IPS-18a (cell line): ENCODE measurements at regions not wholly inside any gene's neighbourhood (a gene's known extent, or its start where the extent isn't known, plus 50 kb on each side); places are given as distances from the start of the nearest gene placed in this dataset.

Experiments
- H3K27ac ChIP-seq: one replicate; pipeline ENCODE4 v1.5.1; 2013; ENCODE audit warnings: low read length
- H3K27me3 ChIP-seq: one replicate; pipeline ENCODE4 v1.6.1; 2013; ENCODE audit warnings: mild to moderate bottlenecking, low read length; ENCODE audit not compliant: control insufficient read depth, insufficient read depth
- H3K36me3 ChIP-seq: one replicate; pipeline ENCODE4 v1.6.1; 2013; ENCODE audit warnings: low read depth, low read length; ENCODE audit not compliant: control insufficient read depth
- H3K4me1 ChIP-seq: one replicate; pipeline ENCODE4 v1.6.1; 2013; ENCODE audit warnings: low read depth, low read length; ENCODE audit not compliant: control insufficient read depth
- H3K4me3 ChIP-seq: one replicate; pipeline ENCODE4 v1.5.1; 2013; ENCODE audit warnings: low read length
- H3K9ac ChIP-seq: one replicate; pipeline ENCODE4 v1.6.1; 2013; ENCODE audit warnings: mild to moderate bottlenecking, low read length, moderate library complexity
- H3K9me3 ChIP-seq: one replicate; pipeline ENCODE4 v1.6.1; 2013; ENCODE audit warnings: low read depth, low read length; ENCODE audit not compliant: control insufficient read depth

GRCh38 chr1:168803806-168804510 lies 75.0 kb upstream of the DPT start:
- H3K4me3 ChIP-seq = no peak overlapping the region
- H3K27me3 ChIP-seq = no peaks in the 10 kb centered on the region
- no peak overlapping the region for H3K9ac ChIP-seq
- H3K9me3 ChIP-seq = no peaks in the 10 kb centered on the region
- H3K36me3 ChIP-seq = no peaks in the 10 kb centered on the region
- H3K4me1 ChIP-seq = peaks cover 15% of the 10 kb centered on the region
- H3K27ac ChIP-seq = no peak overlapping the region

- Histone ChIP-seq H3K4me3 (no peak overlapping the region), H3K27ac (no peak overlapping the region), H3K9me3 (no peaks in the 10 kb centered on the region), H3K27me3 (no peaks in the 10 kb centered on the region), H3K9ac (no peak overlapping the region), H3K4me1 (peaks cover 7% of the 10 kb centered on the region), H3K36me3 (no peaks in the 10 kb centered on the region)
Observed at GRCh38 chr1:168806952-168807351, 77.9 kb upstream of the DPT start.

GRCh38 chr1:168811176-168811575 lies 82.2 kb upstream of the DPT start:
- no peak overlapping the region for H3K4me3 ChIP-seq
- no peaks in the 10 kb centered on the region for H3K9me3 ChIP-seq
- no peaks in the 10 kb centered on the region for H3K36me3 ChIP-seq

GRCh38 chr1:168819668-168820067 lies 90.7 kb upstream of the DPT start:
- Histone ChIP-seq H3K4me1 (no peaks in the 10 kb centered on the region), H3K9me3 (no peaks in the 10 kb centered on the region), H3K27me3 (no peaks in the 10 kb centered on the region), H3K27ac (no peak overlapping the region), H3K36me3 (no peaks in the 10 kb centered on the region), H3K4me3 (no peak overlapping the region), H3K9ac (no peak overlapping the region)

More at GRCh38 chr1:168811176-168811575, 82.2 kb upstream of the DPT start:
- Histone ChIP-seq H3K9ac (no peak overlapping the region), H3K27ac (no peak overlapping the region), H3K4me1 (no peaks in the 10 kb centered on the region), H3K27me3 (no peaks in the 10 kb centered on the region)

- Histone ChIP-seq H3K36me3 (no peaks in the 10 kb centered on the region), H3K27ac (no peak overlapping the region), H3K4me3 (no peak overlapping the region), H3K9me3 (no peaks in the 10 kb centered on the region), H3K4me1 (no peaks in the 10 kb centered on the region), H3K9ac (no peak overlapping the region), H3K27me3 (no peaks in the 10 kb centered on the region)
Observed at GRCh38 chr1:168821434-168821833, 92.4 kb upstream of the DPT start.

GRCh38 chr1:168822911-168823310 lies 93.9 kb upstream of the DPT start:
- H3K9ac ChIP-seq = no peak overlapping the region
- no peaks in the 10 kb centered on the region for H3K27me3 ChIP-seq
- H3K4me3 ChIP-seq = no peak overlapping the region
- no peaks in the 10 kb centered on the region for H3K4me1 ChIP-seq
- no peaks in the 10 kb centered on the region for H3K36me3 ChIP-seq
- H3K27ac ChIP-seq = no peak overlapping the region
- no peaks in the 10 kb centered on the region for H3K9me3 ChIP-seq

- no peaks in the 10 kb centered on the region for H3K36me3 ChIP-seq
- peaks cover 5% of the 10 kb centered on the region for H3K4me1 ChIP-seq
- H3K27ac ChIP-seq = no peak overlapping the region
- H3K9ac ChIP-seq = no peak overlapping the region
- H3K9me3 ChIP-seq = no peaks in the 10 kb centered on the region
- H3K4me3 ChIP-seq = no peak overlapping the region
- H3K27me3 ChIP-seq = no peaks in the 10 kb centered on the region
Observed at GRCh38 chr1:168823988-168824387, 95.0 kb upstream of the DPT start.

GRCh38 chr1:168824418-168825065 lies 95.5 kb upstream of the DPT start:
- Histone ChIP-seq H3K27ac (no peak overlapping the region), H3K27me3 (no peaks in the 10 kb centered on the region), H3K4me3 (no peak overlapping the region), H3K36me3 (no peaks in the 10 kb centered on the region), H3K9ac (no peak overlapping the region), H3K9me3 (no peaks in the 10 kb centered on the region), H3K4me1 (peaks cover 8% of the 10 kb centered on the region)

GRCh38 chr1:168825129-168825528 lies 96.1 kb upstream of the DPT start:
- Histone ChIP-seq H3K9me3 (no peaks in the 10 kb centered on the region), H3K27me3 (no peaks in the 10 kb centered on the region), H3K36me3 (no peaks in the 10 kb centered on the region), H3K4me1 (peaks cover 8% of the 10 kb centered on the region), H3K4me3 (no peak overlapping the region), H3K27ac (no peak overlapping the region), H3K9ac (no peak overlapping the region)

- H3K9me3 ChIP-seq = no peaks in the 10 kb centered on the region
- H3K36me3 ChIP-seq = no peaks in the 10 kb centered on the region
- H3K9ac ChIP-seq = no peak overlapping the region
- no peaks in the 10 kb centered on the region for H3K27me3 ChIP-seq
- no peak overlapping the region for H3K4me3 ChIP-seq
- H3K27ac ChIP-seq = no peak overlapping the region
- H3K4me1 ChIP-seq = peaks cover 8% of the 10 kb centered on the region
Observed at GRCh38 chr1:168825820-168826219, 96.8 kb upstream of the DPT start.

- no peak overlapping the region for H3K4me3 ChIP-seq
- H3K36me3 ChIP-seq = no peaks in the 10 kb centered on the region
- no peak overlapping the region for H3K27ac ChIP-seq
Observed at GRCh38 chr1:168826269-168826668, 97.3 kb upstream of the DPT start.

GRCh38 chr1:168827557-168827956 lies 98.6 kb upstream of the DPT start:
- no peak overlapping the region for H3K27ac ChIP-seq
- peaks cover 13% of the 10 kb centered on the region for H3K4me1 ChIP-seq

More at GRCh38 chr1:168826269-168826668, 97.3 kb upstream of the DPT start:
- Histone ChIP-seq H3K9ac (no peak overlapping the region), H3K4me1 (peaks cover 9% of the 10 kb centered on the region), H3K27me3 (no peaks in the 10 kb centered on the region), H3K9me3 (no peaks in the 10 kb centered on the region)

More at GRCh38 chr1:168827557-168827956, 98.6 kb upstream of the DPT start:
- H3K27me3 ChIP-seq = no peaks in the 10 kb centered on the region
- H3K9ac ChIP-seq = no peak overlapping the region
- H3K9me3 ChIP-seq = no peaks in the 10 kb centered on the region
- no peaks in the 10 kb centered on the region for H3K36me3 ChIP-seq
- no peak overlapping the region for H3K4me3 ChIP-seq
